ENCODE measurements at regions not wholly inside any gene's neighbourhood (a gene's known extent, or its start where the extent isn't known, plus 50 kb on each side); places are given as distances from the start of the nearest gene placed in this dataset.

DNA sequence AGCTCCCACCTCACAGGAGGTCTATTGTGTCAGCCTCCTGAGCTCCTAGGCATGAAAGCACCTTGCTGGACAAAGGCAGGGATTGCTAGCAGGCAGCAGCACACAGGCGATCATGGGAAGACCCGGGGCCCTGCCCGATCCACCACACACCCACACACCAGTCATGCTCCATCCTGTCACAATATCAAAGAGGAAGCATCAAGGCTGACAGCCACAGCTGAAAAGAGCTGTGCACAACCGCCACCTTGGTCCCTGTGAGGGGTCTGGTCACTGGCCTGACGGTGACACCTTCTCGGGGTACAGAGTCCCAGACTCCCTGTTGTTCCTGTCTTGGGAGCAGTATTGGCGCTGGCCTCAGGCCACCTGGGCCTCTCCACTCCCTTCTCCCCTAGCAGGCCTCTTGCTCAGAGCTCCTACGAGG lies 89.7 kb upstream of the RET start:
- no peak for DNase-seq
- no peak overlapping the region for H3K27ac ChIP-seq
- no peak overlapping the region for H3K4me3 ChIP-seq
- no peak for TF ChIP-seq POLR2A (IDR thresholded peaks at IDR 0.05)
- TF ChIP-seq, protein P1, sequence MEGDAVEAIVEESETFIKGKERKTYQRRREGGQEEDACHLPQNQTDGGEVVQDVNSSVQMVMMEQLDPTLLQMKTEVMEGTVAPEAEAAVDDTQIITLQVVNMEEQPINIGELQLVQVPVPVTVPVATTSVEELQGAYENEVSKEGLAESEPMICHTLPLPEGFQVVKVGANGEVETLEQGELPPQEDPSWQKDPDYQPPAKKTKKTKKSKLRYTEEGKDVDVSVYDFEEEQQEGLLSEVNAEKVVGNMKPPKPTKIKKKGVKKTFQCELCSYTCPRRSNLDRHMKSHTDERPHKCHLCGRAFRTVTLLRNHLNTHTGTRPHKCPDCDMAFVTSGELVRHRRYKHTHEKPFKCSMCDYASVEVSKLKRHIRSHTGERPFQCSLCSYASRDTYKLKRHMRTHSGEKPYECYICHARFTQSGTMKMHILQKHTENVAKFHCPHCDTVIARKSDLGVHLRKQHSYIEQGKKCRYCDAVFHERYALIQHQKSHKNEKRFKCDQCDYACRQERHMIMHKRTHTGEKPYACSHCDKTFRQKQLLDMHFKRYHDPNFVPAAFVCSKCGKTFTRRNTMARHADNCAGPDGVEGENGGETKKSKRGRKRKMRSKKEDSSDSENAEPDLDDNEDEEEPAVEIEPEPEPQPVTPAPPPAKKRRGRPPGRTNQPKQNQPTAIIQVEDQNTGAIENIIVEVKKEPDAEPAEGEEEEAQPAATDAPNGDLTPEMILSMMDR (IDR thresholded peaks at IDR 0.05), result no peak
- H3K36me3 ChIP-seq, result no peaks in the 10 kb centered on the region
- intact Hi-C loops (cut with DNase I), result no loop called here
- H3K27me3 ChIP-seq, result no peaks in the 10 kb centered on the region
- WGBS, 2 donors, result 73 to 74% methylated on average over 3 to 6 of the region's 8 CpGs
- H3K9me3 ChIP-seq, result no peaks in the 10 kb centered on the region
- peaks cover 0 to 3% (median 0%) of the 10 kb centered on the region in 3 donors for H3K4me1 ChIP-seq

DNA sequence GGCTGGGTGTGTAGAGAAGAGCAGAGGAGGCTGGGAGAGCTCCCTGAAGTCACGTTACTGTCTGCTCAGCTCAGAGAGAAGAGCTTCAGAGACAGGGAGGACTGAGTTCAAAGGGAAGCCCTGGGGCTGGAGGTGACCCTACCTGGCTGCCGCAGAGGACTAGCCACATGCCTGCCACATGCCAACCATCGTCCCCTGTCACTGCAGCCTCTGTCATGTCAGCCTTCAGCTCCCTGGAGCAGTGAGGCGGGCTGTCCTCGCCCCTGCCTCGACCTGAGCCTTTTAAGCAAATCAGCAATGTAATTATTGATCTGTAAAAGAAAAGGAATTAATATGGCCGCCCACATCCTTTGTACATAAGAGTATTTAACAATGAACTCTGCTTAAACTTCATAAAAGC lies 89.3 kb upstream of the RET start:
- Histone ChIP-seq H3K27ac (no peak overlapping the region), H3K9me3 (no peaks in the 10 kb centered on the region), H3K4me3 (no peak overlapping the region), H3K4me1 (no peaks in the 10 kb centered on the region), H3K27me3 (no peaks in the 10 kb centered on the region), H3K36me3 (no peaks in the 10 kb centered on the region)
- 85 to 94% methylated on average over 4 to 6 of the region's 7 CpGs for WGBS, 2 donors
- no peak for DNase-seq
- TF ChIP-seq POLR2A (IDR thresholded peaks at IDR 0.05), result no peak
- TF ChIP-seq, protein P1 (IDR thresholded peaks at IDR 0.05), result no peak
- intact Hi-C loops (cut with DNase I), result no loop called here

DNA sequence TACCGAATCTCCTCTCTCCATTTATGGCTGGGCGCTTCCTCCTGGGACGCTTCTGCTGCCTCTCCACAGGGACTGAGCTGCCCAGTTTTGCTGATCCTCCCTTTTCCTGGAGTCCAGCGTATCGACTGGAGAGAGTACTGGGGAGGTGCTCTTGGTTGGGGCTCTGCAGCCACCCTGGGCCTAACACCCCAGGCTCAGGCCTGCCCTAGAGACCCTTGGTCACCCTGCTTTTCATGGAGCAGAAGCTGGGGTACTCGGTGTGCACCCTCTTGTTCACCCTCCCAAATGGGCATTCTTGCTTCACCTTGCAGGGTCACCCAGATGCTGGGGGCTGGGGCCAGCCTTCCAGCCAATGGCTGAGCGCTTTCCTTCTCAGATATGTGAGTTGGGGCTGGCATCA lies 88.8 kb upstream of the RET start:
- H3K4me1 ChIP-seq, result no peaks in the 10 kb centered on the region
- H3K9me3 ChIP-seq, result no peaks in the 10 kb centered on the region
- no peak for DNase-seq
- no peaks in the 10 kb centered on the region for H3K36me3 ChIP-seq
- no peak overlapping the region for H3K27ac ChIP-seq
- intact Hi-C loops (cut with DNase I), result no loop called here
- no peak for TF ChIP-seq POLR2A (IDR thresholded peaks at IDR 0.05)
- TF ChIP-seq, protein P1 (IDR thresholded peaks at IDR 0.05), result no peak
- 63 to 82% methylated on average over 2 to 5 of the region's 7 CpGs for WGBS, 2 donors
- H3K27me3 ChIP-seq, result no peaks in the 10 kb centered on the region
- H3K4me3 ChIP-seq, result no peak overlapping the region

DNA sequence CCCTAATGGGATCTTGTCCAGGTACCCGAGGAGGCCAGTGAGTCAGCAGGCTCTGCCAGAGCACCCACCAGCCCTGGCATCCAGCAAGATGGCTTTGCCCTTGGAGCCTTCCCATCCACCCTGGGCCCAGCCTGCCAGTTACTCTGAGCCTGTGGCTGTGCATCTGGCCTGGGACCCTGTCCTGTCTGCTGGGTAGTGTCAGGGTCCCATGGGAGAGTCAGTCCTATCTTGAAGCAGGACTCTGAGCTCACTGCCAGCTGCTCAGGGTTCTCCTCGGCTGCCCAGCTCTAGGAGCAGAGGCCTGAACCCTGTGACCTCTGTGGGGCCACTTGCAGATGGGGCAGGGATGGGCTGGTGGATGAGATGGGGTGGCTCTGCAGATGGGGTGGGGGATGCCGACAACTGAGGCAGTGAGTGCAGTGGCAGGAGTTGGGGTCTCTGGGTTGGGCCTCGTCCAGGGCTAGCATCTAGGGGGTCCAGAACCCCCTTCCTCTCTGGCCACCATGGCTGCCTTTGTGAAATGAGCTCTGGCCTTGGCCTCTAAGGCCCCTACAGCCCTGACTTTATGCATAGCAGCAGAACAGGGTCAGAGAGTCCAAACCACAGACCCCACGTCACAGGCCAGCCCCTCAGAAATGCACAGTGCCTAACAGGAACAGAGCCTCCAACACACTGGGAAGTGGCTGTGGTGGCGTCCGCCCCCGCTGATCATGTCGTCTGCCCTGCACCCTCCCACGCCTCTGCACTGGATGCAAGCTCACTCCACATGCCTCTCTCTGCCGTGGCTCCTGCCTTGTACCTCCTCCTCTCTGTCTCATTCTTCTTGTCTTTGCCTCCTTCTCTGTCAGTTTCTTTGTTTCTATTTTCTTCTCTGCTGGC lies 88.1 kb upstream of the RET start:
- no peak overlapping the region for H3K27ac ChIP-seq
- DNase-seq, result no peak
- WGBS, 2 donors, result 64 to 67% methylated on average over 8 of the region's 11 CpGs
- H3K4me3 ChIP-seq, result no peak overlapping the region
- H3K4me1 ChIP-seq, result no peaks in the 10 kb centered on the region
- no peaks in the 10 kb centered on the region for H3K27me3 ChIP-seq
- H3K36me3 ChIP-seq, result no peaks in the 10 kb centered on the region
- no peak for TF ChIP-seq POLR2A (IDR thresholded peaks at IDR 0.05)
- TF ChIP-seq, protein P1 (IDR thresholded peaks at IDR 0.05), result no peak
- intact Hi-C loops (cut with DNase I), result no loop called here
- no peaks in the 10 kb centered on the region for H3K9me3 ChIP-seq

DNA sequence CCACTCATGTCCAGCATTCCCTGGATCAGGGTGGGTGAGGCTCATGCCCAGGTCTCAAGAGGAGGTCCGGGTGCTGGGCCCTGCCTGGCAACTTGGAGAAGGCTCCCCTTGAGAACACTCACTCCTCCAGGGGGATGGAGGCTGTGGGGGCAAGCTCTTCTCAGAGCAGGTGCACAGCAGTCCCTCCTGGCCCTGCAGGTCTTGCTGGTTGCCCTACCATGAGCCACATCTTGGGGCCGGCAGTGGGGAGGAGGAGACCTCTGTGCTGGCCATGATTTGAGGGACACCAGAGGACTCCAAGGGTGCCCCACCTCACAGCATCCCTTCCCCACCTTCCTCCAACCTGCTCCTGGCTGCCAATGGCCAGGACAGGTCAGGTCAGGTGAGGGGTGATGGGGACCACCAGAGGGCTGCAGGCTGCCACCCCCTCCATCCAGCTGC lies 87.4 kb upstream of the RET start:
- Histone ChIP-seq H3K36me3 (no peaks in the 10 kb centered on the region), H3K27me3 (no peaks in the 10 kb centered on the region), H3K4me1 (no peaks in the 10 kb centered on the region), H3K27ac (no peak overlapping the region), H3K9me3 (no peaks in the 10 kb centered on the region), H3K4me3 (no peak overlapping the region)
- no peak for DNase-seq
- 67 to 80% methylated on average over 1 of the region's 2 CpGs for whole genome bisulfite sequencing, 2 donors
- TF ChIP-seq POLR2A (IDR thresholded peaks at IDR 0.05), result no peak
- intact Hi-C loops (cut with DNase I), result no loop called here
